HL-60 (cell line): ENCODE measurements at regions not wholly inside any gene's neighbourhood (a gene's known extent, or its start where the extent isn't known, plus 50 kb on each side); places are given as distances from the start of the nearest gene placed in this dataset.

Experiments
- DNase-seq, 2 experiments: peaks; one replicate each; pipeline ENCODE4 v3.0.0-alpha.2; 2010 to 2020; ENCODE audit warnings: low read depth in 1 of 2, low spot score in 1 of 2
- H3K27ac ChIP-seq: fragments of 250-450 bp; sonication (Bioruptor Pico); replicated peaks from 2 replicates; pipeline ENCODE4 v1.5.1; 2020; ENCODE audit warnings: mild to moderate bottlenecking, moderate library complexity
- H3K27me3 ChIP-seq: fragments of 250-450 bp; sonication (Bioruptor Pico); 2 replicates; pipeline ENCODE4 v1.5.1; 2021; ENCODE audit warnings: mild to moderate bottlenecking, moderate library complexity; ENCODE audit not compliant: insufficient read depth, poor library complexity, severe bottlenecking
- H3K4me3 ChIP-seq: replicated peaks from 2 replicates; pipeline ENCODE4 v1.5.1; 2011; ENCODE audit warnings: mild to moderate bottlenecking, control low read depth, low read length; ENCODE audit not compliant: insufficient read depth
- GABPA ChIP-seq: IDR thresholded peaks from 2 replicates; pipeline ENCODE4 v1.6.1; 2012; ENCODE audit warnings: low read depth
- POLR2AphosphoS5 ChIP-seq: IDR thresholded peaks from 2 replicates; pipeline ENCODE4 v1.6.1; 2012; ENCODE audit warnings: low read depth
- SPI1 ChIP-seq: IDR thresholded peaks from 2 replicates; pipeline ENCODE4 v1.6.1; 2012; ENCODE audit warnings: low read depth, mild to moderate bottlenecking, borderline replicate concordance
- TF ChIP-seq, protein P1 (sequence below): IDR thresholded peaks from one replicate; pipeline ENCODE4 v1.5.1; 2011; ENCODE audit warnings: low read length, control low read depth, inconsistent platforms; ENCODE audit not compliant: insufficient read depth
- TF ChIP-seq, protein P2 (sequence below): IDR thresholded peaks from 2 replicates; pipeline ENCODE4 v1.6.1; 2012; ENCODE audit warnings: low read depth; ENCODE audit not compliant: insufficient replicate concordance

DNA sequence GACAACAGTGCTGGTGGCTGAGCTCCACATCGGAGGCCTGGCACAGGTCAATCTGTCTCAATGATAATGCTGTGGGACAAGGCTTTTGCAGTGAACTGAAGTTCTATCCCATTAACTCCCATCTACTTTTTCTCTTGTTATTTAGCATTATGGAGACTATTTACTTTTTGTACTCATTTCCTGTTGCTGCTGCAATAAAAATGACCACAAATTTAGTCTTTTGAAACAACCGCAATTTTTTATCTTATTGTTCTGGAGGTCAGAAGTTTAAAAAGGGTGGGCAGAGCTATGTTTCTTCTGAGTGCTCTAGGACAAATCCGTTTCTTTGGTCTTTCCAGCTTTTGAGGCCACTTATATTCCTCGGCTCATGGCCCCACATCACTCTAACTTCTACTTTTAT, 111.0 kb upstream of the PITX2 start:
- TF ChIP-seq, protein P1, sequence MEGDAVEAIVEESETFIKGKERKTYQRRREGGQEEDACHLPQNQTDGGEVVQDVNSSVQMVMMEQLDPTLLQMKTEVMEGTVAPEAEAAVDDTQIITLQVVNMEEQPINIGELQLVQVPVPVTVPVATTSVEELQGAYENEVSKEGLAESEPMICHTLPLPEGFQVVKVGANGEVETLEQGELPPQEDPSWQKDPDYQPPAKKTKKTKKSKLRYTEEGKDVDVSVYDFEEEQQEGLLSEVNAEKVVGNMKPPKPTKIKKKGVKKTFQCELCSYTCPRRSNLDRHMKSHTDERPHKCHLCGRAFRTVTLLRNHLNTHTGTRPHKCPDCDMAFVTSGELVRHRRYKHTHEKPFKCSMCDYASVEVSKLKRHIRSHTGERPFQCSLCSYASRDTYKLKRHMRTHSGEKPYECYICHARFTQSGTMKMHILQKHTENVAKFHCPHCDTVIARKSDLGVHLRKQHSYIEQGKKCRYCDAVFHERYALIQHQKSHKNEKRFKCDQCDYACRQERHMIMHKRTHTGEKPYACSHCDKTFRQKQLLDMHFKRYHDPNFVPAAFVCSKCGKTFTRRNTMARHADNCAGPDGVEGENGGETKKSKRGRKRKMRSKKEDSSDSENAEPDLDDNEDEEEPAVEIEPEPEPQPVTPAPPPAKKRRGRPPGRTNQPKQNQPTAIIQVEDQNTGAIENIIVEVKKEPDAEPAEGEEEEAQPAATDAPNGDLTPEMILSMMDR, result no peak
- TF ChIP-seq POLR2AphosphoS5 (no peak), SPI1 (no peak), GABPA (no peak)
- TF ChIP-seq, protein P2, sequence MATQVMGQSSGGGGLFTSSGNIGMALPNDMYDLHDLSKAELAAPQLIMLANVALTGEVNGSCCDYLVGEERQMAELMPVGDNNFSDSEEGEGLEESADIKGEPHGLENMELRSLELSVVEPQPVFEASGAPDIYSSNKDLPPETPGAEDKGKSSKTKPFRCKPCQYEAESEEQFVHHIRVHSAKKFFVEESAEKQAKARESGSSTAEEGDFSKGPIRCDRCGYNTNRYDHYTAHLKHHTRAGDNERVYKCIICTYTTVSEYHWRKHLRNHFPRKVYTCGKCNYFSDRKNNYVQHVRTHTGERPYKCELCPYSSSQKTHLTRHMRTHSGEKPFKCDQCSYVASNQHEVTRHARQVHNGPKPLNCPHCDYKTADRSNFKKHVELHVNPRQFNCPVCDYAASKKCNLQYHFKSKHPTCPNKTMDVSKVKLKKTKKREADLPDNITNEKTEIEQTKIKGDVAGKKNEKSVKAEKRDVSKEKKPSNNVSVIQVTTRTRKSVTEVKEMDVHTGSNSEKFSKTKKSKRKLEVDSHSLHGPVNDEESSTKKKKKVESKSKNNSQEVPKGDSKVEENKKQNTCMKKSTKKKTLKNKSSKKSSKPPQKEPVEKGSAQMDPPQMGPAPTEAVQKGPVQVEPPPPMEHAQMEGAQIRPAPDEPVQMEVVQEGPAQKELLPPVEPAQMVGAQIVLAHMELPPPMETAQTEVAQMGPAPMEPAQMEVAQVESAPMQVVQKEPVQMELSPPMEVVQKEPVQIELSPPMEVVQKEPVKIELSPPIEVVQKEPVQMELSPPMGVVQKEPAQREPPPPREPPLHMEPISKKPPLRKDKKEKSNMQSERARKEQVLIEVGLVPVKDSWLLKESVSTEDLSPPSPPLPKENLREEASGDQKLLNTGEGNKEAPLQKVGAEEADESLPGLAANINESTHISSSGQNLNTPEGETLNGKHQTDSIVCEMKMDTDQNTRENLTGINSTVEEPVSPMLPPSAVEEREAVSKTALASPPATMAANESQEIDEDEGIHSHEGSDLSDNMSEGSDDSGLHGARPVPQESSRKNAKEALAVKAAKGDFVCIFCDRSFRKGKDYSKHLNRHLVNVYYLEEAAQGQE, result no peak

DNA sequence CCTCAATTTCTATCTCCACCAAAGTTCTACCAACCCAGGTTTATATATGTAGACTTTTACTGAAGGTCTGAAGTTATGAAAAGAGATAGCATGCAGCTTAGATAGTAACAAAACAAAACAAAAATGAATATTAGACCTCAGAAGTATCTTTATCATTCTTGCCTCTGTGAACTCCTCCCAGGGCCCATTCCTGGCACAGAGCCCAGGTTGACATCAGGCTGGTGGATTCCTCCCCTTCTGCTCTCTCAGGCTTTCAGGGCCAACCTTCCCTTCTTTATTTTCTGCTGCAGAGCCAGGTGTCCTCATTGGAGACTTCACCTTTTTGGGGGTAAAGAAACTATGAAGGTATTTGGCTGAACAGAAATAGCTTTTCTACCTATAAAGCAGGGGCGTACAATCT, 112.8 kb upstream of the PITX2 start:
- Histone ChIP-seq H3K27ac (no peak overlapping the region), H3K27me3 (no peaks in the 10 kb centered on the region), H3K4me3 (no peak overlapping the region)
- no peak for DNase-seq
- TF ChIP-seq SPI1, result no peak
- TF ChIP-seq, protein P2, result no peak
- no peak for TF ChIP-seq POLR2AphosphoS5
- TF ChIP-seq, protein P1, result no peak
- TF ChIP-seq GABPA, result no peak

More for the DNA sequence above, 111.0 kb upstream of the PITX2 start:
- H3K27me3 ChIP-seq, result no peaks in the 10 kb centered on the region
- no peak overlapping the region for H3K4me3 ChIP-seq
- DNase-seq, result no peak
- no peak overlapping the region for H3K27ac ChIP-seq

DNA sequence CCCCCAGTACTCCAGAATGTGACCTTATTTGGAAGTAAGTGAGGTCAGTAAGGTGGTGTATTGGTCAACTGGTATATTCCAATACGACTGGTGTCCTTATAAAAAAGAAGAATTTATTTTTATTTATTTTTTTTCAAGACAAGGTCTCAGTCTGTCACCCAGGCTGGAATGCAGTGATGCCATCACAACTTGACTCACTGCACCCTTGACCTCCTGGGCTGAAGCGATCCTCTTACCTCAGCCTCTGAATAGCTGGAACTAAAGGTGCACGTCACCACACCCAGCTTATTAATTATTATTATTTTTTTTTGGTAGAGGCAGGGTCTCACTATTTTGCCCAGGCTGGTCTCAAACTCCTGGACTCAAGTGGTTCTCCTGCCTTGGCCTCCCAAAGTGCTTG, 115.1 kb upstream of the PITX2 start:
- TF ChIP-seq POLR2AphosphoS5 (no peak), GABPA (no peak), SPI1 (no peak)
- TF ChIP-seq, protein P2, result no peak
- TF ChIP-seq, protein P1, result no peak
- Histone ChIP-seq H3K27me3 (no peaks in the 10 kb centered on the region), H3K4me3 (no peak overlapping the region), H3K27ac (no peak overlapping the region)
- no peak for DNase-seq
